Endothelial cell (in vitro differentiated cells): ENCODE measurements at regions not wholly inside any gene's neighbourhood (a gene's known extent, or its start where the extent isn't known, plus 50 kb on each side); places are given as distances from the start of the nearest gene placed in this dataset.

ENCODE experiments used
- DNase-seq: peaks from one replicate; pipeline ENCODE4 v3.0.0; 2021; ENCODE audit warnings: low spot score
- H3K27ac Mint-ChIP-seq: one replicate; pipeline ENCODE4 v1.8.0; 2021; ENCODE audit warnings: mixed read lengths, inconsistent platforms; ENCODE audit not compliant: unreplicated experiment
- H3K27me3 Mint-ChIP-seq: one replicate; pipeline ENCODE4 v1.8.0; 2021; ENCODE audit warnings: mild to moderate bottlenecking, moderate library complexity, mixed read lengths, inconsistent platforms; ENCODE audit not compliant: unreplicated experiment
- H3K36me3 Mint-ChIP-seq: one replicate; pipeline ENCODE4 v1.8.0; 2021; ENCODE audit warnings: mild to moderate bottlenecking, low read depth, mixed read lengths, inconsistent platforms; ENCODE audit not compliant: unreplicated experiment
- H3K4me1 Mint-ChIP-seq: one replicate; pipeline ENCODE4 v1.8.0; 2021; ENCODE audit warnings: mild to moderate bottlenecking, mixed read lengths, inconsistent platforms; ENCODE audit not compliant: unreplicated experiment
- H3K4me3 Mint-ChIP-seq: one replicate; pipeline ENCODE4 v1.8.0; 2021; ENCODE audit warnings: mild to moderate bottlenecking, mixed read lengths, inconsistent platforms; ENCODE audit not compliant: unreplicated experiment
- H3K9me3 Mint-ChIP-seq: one replicate; pipeline ENCODE4 v1.8.0; 2021; ENCODE audit warnings: mixed read lengths, inconsistent platforms; ENCODE audit not compliant: unreplicated experiment
- CTCF ChIP-seq: fragments of 200-600 bp; sonication (generic); IDR thresholded peaks from one replicate; pipeline ENCODE4 v1.5.0; 2021; ENCODE audit warnings: antibody characterized with exemption; ENCODE audit not compliant: unreplicated experiment

GRCh38 chr4:11503166-11503565 lies 74.5 kb upstream of the HS3ST1 start:
- no peaks in the 10 kb centered on the region for H3K9me3 Mint-ChIP-seq
- H3K36me3 Mint-ChIP-seq = no peaks in the 10 kb centered on the region
- H3K27ac Mint-ChIP-seq = no peak overlapping the region
- no peak for DNase-seq
- H3K4me1 Mint-ChIP-seq = no peaks in the 10 kb centered on the region
- no peak for TF ChIP-seq CTCF
- no peak overlapping the region for H3K4me3 Mint-ChIP-seq
- H3K27me3 Mint-ChIP-seq = no peaks in the 10 kb centered on the region

- no peak for TF ChIP-seq CTCF
- no peaks in the 10 kb centered on the region for H3K36me3 Mint-ChIP-seq
- no peak for DNase-seq
- no peak overlapping the region for H3K27ac Mint-ChIP-seq
- no peaks in the 10 kb centered on the region for H3K9me3 Mint-ChIP-seq
- no peaks in the 10 kb centered on the region for H3K27me3 Mint-ChIP-seq
- H3K4me1 Mint-ChIP-seq = no peaks in the 10 kb centered on the region
- no peak overlapping the region for H3K4me3 Mint-ChIP-seq
Measured at GRCh38 chr4:11497972-11498371, 69.3 kb upstream of the HS3ST1 start.

GRCh38 chr4:11497212-11497806 lies 68.6 kb upstream of the HS3ST1 start:
- no peak overlapping the region for H3K4me3 Mint-ChIP-seq
- H3K4me1 Mint-ChIP-seq = no peaks in the 10 kb centered on the region
- H3K9me3 Mint-ChIP-seq = no peaks in the 10 kb centered on the region
- H3K36me3 Mint-ChIP-seq = no peaks in the 10 kb centered on the region
- DNase-seq = no peak
- no peaks in the 10 kb centered on the region for H3K27me3 Mint-ChIP-seq
- no peak for TF ChIP-seq CTCF
- no peak overlapping the region for H3K27ac Mint-ChIP-seq

- no peak overlapping the region for H3K4me3 Mint-ChIP-seq
Measured at GRCh38 chr4:11496351-11496829, 67.7 kb upstream of the HS3ST1 start.

More at GRCh38 chr4:11496351-11496829, 67.7 kb upstream of the HS3ST1 start:
- no peaks in the 10 kb centered on the region for H3K4me1 Mint-ChIP-seq
- H3K9me3 Mint-ChIP-seq = no peaks in the 10 kb centered on the region
- no peak overlapping the region for H3K27ac Mint-ChIP-seq
- no peaks in the 10 kb centered on the region for H3K36me3 Mint-ChIP-seq
- no peak for TF ChIP-seq CTCF
- no peaks in the 10 kb centered on the region for H3K27me3 Mint-ChIP-seq
- DNase-seq = no peak
